SK-N-SH (cell line): ENCODE measurements at regions not wholly inside any gene's neighbourhood (a gene's known extent, or its start where the extent isn't known, plus 50 kb on each side); places are given as distances from the start of the nearest gene placed in this dataset.

Experiments
- CTCF ChIP-seq: fragments of 200-600 bp; sonication (generic); IDR thresholded peaks from 2 replicates; pipeline ENCODE4 v1.6.1; 2017; ENCODE audit warnings: antibody characterized with exemption, mild to moderate bottlenecking, moderate library complexity
- RXRA ChIP-seq: IDR thresholded peaks from 2 replicates; pipeline ENCODE4 v1.4.0; 2012; ENCODE audit warnings: low read depth, mild to moderate bottlenecking, borderline replicate concordance

DNA sequence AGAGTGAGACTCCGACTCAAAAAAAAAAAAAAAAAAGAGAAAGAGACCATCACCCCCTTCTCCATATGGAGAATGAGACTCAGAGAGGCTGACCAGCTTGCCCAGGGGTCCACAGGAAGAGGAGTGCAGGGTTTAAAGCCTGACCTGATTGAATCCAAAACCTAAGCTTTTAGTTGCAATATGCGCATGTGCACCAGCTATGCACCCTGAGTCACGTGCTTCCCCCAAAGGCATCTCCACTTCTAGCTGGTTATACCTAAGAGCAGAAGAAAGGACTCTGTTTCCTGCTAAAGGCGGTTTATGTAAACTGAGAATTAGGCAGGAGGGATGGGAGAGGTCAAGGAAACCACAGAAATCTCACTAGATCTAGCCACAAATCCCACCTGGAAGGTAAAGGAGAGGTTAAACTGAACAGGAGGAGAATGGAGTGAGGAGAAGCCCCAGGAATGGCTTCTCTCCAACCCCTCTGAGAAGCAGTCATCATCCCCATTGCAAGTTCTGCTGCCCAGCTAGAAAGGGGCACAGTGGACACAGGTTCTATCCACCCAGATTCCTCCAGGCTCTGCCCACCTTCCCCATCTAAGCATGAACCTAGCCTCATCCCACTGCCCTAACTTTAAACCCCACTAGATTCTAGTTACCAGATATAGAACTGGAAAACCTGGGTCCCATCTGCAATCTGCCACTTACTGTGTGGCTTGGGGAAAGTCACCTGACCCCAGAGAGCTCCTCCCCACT is 171.3 kb downstream of the ACTL7B start:
- no peak for TF ChIP-seq CTCF
- no peak for TF ChIP-seq RXRA
